Mesendoderm (in vitro differentiated cells): ENCODE measurements at regions not wholly inside any gene's neighbourhood (a gene's known extent, or its start where the extent isn't known, plus 50 kb on each side); places are given as distances from the start of the nearest gene placed in this dataset.

Source experiments
- DNase-seq: peaks from one replicate; pipeline ENCODE4 v3.0.0; 2013
- H2AK5ac ChIP-seq: 2 replicates; pipeline ENCODE4 v1.6.1; 2013; ENCODE audit warnings: low read length, inconsistent platforms
- H2BK120ac ChIP-seq: 2 replicates; pipeline ENCODE4 v1.6.1; 2013; ENCODE audit warnings: low read depth, mild to moderate bottlenecking, low read length, moderate library complexity, mixed read lengths
- H2BK15ac ChIP-seq: replicated peaks from 2 replicates; pipeline ENCODE4 v1.6.1; 2013; ENCODE audit warnings: low read depth, mild to moderate bottlenecking, moderate library complexity
- H2BK5ac ChIP-seq: 2 replicates; pipeline ENCODE4 v1.6.1; 2013; ENCODE audit warnings: low read length, inconsistent platforms
- H3K18ac ChIP-seq: 2 replicates; pipeline ENCODE4 v1.6.1; 2013; ENCODE audit warnings: mild to moderate bottlenecking, low read length, mixed read lengths
- H3K23ac ChIP-seq: one replicate; pipeline ENCODE4 v1.6.1; 2013; ENCODE audit warnings: low read length
- H3K27ac ChIP-seq: 2 replicates; pipeline ENCODE4 v1.5.1; 2013; ENCODE audit warnings: low read depth, mild to moderate bottlenecking, inconsistent platforms, low read length, moderate library complexity
- H3K27me3 ChIP-seq: 2 replicates; pipeline ENCODE4 v1.6.1; 2013; ENCODE audit warnings: low read length, control low read depth, mild to moderate bottlenecking, inconsistent platforms; ENCODE audit not compliant: insufficient read depth, poor library complexity
- H3K36me3 ChIP-seq: 2 replicates; pipeline ENCODE4 v1.6.1; 2013; ENCODE audit warnings: low read length, inconsistent platforms; ENCODE audit not compliant: control insufficient read depth, insufficient read depth
- H3K4ac ChIP-seq: one replicate; pipeline ENCODE4 v1.6.1; 2013; ENCODE audit warnings: low read depth, mild to moderate bottlenecking, low read length, moderate library complexity
- H3K4me1 ChIP-seq: 2 replicates; pipeline ENCODE4 v1.6.1; 2013; ENCODE audit warnings: low read depth, low read length, inconsistent platforms; ENCODE audit not compliant: control insufficient read depth
- H3K4me2 ChIP-seq: 2 replicates; pipeline ENCODE4 v1.6.1; 2013; ENCODE audit warnings: low read length
- H3K4me3 ChIP-seq: 2 replicates; pipeline ENCODE4 v1.5.1; 2013; ENCODE audit warnings: mild to moderate bottlenecking, low read length
- H3K56ac ChIP-seq: one replicate; pipeline ENCODE4 v1.6.1; 2013; ENCODE audit warnings: low read length
- H3K79me1 ChIP-seq: 2 replicates; pipeline ENCODE4 v1.6.1; 2013; ENCODE audit warnings: low read length, inconsistent platforms
- H3K79me2 ChIP-seq: 2 replicates; pipeline ENCODE4 v1.6.1; 2013; ENCODE audit warnings: mild to moderate bottlenecking, low read length; ENCODE audit not compliant: control insufficient read depth, insufficient read depth
- H3K9ac ChIP-seq: 2 replicates; pipeline ENCODE4 v1.6.1; 2013; ENCODE audit warnings: low read length, inconsistent platforms
- H4K5ac ChIP-seq: one replicate; pipeline ENCODE4 v1.6.1; 2013; ENCODE audit warnings: low read length
- H4K8ac ChIP-seq: one replicate; pipeline ENCODE4 v1.6.1; 2013; ENCODE audit warnings: low read depth, mild to moderate bottlenecking, control low read depth, low read length, moderate library complexity
- WGBS: extraction: QIAGEN DNeasy Blood & Tissue Kit; methylation state at CpG from one replicate; pipeline ENCODE4 v1.1.7; 2013; ENCODE audit warnings: low lambda C conversion rate, missing lambda C conversion rate; ENCODE audit not compliant: insufficient coverage; ENCODE audit errors: extremely low coverage; 5-methylcytosine and 5-hydroxymethylcytosine counted together

DNA sequence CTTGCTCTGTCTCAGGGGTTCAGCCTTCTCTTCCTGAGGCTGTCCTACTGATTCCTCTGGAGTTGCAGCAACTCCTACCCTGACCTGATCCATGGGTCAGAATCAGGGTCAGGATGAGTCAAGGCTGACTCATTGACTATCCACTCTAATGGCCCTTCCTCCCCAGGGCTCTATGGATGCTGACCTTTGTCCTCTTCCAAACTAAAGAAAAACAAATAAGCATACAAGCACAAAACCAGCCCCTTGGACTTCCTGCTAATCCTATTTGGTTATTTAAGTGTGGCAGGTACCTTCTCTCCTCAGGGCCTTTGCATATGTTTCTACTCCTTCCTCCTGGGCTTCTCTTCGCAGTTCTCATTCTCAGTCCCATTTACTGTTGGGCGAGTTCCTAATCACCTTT is 204.5 kb upstream of the NAV2 start:
- no peak overlapping the region for H3K18ac ChIP-seq
- no peak overlapping the region for H3K27ac ChIP-seq
- H3K27me3 ChIP-seq = no peaks in the 10 kb centered on the region
- H3K36me3 ChIP-seq = no peaks in the 10 kb centered on the region
- no peak overlapping the region for H3K4ac ChIP-seq
- H3K79me1 ChIP-seq = no peaks in the 10 kb centered on the region
- no peak overlapping the region for H4K5ac ChIP-seq
- H3K9ac ChIP-seq = no peak overlapping the region
- H3K79me2 ChIP-seq = no peaks in the 10 kb centered on the region
- no CpG with 5 or more reads among the region's 2 CpGs for WGBS
- H2BK120ac ChIP-seq = no peak overlapping the region
- H2BK15ac ChIP-seq = no peak overlapping the region
- H3K56ac ChIP-seq = no peak overlapping the region
- no peak overlapping the region for H2AK5ac ChIP-seq
- no peak overlapping the region for H3K4me2 ChIP-seq
- H3K4me3 ChIP-seq = no peak overlapping the region
- no peak overlapping the region for H2BK5ac ChIP-seq
- peak; percentile 35 for DNase-seq
- H3K23ac ChIP-seq = no peak overlapping the region
- H4K8ac ChIP-seq = no peak overlapping the region
- H3K4me1 ChIP-seq = no peaks in the 10 kb centered on the region

DNA sequence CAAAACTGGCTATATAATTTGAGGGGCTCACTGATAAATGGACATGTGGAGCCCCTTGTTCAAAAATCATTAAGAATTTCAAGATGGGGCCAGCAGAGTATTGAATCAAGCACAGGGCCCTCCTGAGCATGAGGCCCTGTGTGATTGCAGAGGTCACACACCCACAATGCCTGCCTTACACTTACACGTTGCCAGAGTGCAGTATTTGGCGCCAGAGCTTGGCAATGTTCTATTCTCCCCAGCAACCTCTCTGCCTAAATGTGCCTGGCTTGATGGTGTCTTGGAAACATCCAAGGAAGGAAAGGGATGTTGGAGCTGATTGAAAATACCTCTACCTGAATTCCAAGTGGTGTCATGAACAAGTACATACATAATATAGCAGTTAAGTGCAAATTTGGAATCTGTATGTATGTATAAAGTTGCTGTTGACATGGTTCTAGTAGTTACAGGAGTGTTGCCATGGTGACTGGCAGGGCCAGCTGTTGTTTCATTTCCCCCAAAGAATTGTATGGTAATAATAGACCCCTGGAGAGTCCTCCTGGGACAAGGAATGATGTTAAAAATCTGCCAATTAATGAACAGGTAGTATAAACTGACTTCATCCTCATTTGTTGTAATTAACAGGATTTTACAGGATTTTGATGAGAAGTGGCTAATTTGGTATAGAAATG is 205.7 kb upstream of the NAV2 start:
- H2BK15ac ChIP-seq = no peak overlapping the region
- H4K5ac ChIP-seq = no peak overlapping the region
- H3K56ac ChIP-seq = no peak overlapping the region
- H3K27ac ChIP-seq = no peak overlapping the region
- no peak overlapping the region for H3K4ac ChIP-seq
- no peak overlapping the region for H3K18ac ChIP-seq
- no peaks in the 10 kb centered on the region for H3K79me1 ChIP-seq
- no peak for DNase-seq
- H4K8ac ChIP-seq = no peak overlapping the region
- H3K4me2 ChIP-seq = no peak overlapping the region
- H2AK5ac ChIP-seq = no peak overlapping the region
- H3K23ac ChIP-seq = no peak overlapping the region
- H2BK120ac ChIP-seq = no peak overlapping the region
- no peaks in the 10 kb centered on the region for H3K4me1 ChIP-seq
- H3K79me2 ChIP-seq = no peaks in the 10 kb centered on the region
- no peak overlapping the region for H3K4me3 ChIP-seq
- H2BK5ac ChIP-seq = no peak overlapping the region
- H3K27me3 ChIP-seq = no peaks in the 10 kb centered on the region
- no CpG with 5 or more reads among the region's 2 CpGs for WGBS
- no peak overlapping the region for H3K9ac ChIP-seq
- H3K36me3 ChIP-seq = no peaks in the 10 kb centered on the region

DNA sequence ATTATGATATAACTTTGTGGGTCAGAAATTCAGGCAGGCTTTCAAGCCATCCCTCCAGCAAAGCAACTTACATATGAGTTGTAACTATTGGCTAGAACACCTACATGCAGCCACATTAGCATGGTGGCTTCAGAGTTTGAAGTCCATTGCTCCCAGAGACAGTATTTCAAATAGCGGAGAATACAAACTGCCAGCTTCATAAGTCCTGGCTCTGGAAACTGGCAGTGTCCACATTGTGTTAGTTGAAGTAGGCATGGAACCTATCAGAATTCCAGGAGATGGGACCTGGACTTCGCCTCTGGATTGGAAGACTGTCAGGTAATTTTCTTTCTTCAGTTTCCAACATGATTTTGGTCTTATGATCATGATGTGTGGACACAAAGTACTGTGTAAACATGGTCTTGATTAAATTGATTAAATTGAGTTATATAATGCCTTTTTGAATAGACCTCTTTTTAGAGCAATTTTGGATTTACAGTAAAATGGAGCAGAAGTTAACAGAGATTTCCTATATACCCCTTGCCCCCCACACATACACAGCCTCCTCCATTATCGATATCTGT is 209.9 kb upstream of the NAV2 start:
- no peaks in the 10 kb centered on the region for H3K36me3 ChIP-seq
- no CpG with 5 or more reads among the region's 3 CpGs for WGBS
- H3K56ac ChIP-seq = no peak overlapping the region
- no peaks in the 10 kb centered on the region for H3K4me1 ChIP-seq
- no peak overlapping the region for H2AK5ac ChIP-seq
- no peak overlapping the region for H3K4me3 ChIP-seq
- H2BK5ac ChIP-seq = no peak overlapping the region
- H3K79me1 ChIP-seq = no peaks in the 10 kb centered on the region
- H3K23ac ChIP-seq = no peak overlapping the region
- no peak overlapping the region for H4K5ac ChIP-seq
- H2BK120ac ChIP-seq = no peak overlapping the region
- no peak overlapping the region for H4K8ac ChIP-seq
- H3K4me2 ChIP-seq = no peak overlapping the region
- no peak for DNase-seq
- H3K9ac ChIP-seq = no peak overlapping the region
- no peaks in the 10 kb centered on the region for H3K27me3 ChIP-seq
- no peak overlapping the region for H3K27ac ChIP-seq
- H3K18ac ChIP-seq = no peak overlapping the region
- no peak overlapping the region for H2BK15ac ChIP-seq
- no peaks in the 10 kb centered on the region for H3K79me2 ChIP-seq
- no peak overlapping the region for H3K4ac ChIP-seq

DNA sequence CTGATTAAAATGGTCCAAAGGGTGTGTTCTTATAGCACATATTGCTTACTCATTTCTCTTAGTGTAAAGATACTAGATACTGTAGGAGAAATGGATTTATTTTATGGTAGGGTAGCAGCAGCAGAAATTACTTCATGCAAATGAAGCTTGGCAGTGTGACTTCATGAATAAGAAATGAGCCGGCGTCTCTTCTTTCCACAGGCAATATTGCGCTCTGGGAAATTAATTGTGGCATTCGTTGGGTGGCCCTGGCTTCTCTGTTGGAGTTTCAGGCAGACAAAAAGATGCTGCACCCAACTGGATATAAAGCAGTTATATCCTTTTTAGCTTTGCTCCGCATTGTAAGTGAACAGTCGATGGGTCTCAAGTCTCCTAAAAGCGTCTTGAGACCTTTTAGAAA is 211.0 kb upstream of the NAV2 start:
- Histone ChIP-seq H3K18ac (no peak overlapping the region), H3K23ac (no peak overlapping the region), H2BK15ac (no peak overlapping the region), H3K4ac (no peak overlapping the region), H3K79me1 (no peaks in the 10 kb centered on the region), H3K4me1 (no peaks in the 10 kb centered on the region), H4K5ac (no peak overlapping the region), H3K9ac (no peak overlapping the region), H2BK5ac (no peak overlapping the region), H3K56ac (no peak overlapping the region), H3K79me2 (no peaks in the 10 kb centered on the region), H3K4me2 (no peak overlapping the region), H3K36me3 (no peaks in the 10 kb centered on the region), H2BK120ac (no peak overlapping the region), H3K27me3 (no peaks in the 10 kb centered on the region), H2AK5ac (no peak overlapping the region), H4K8ac (no peak overlapping the region), H3K4me3 (no peak overlapping the region), H3K27ac (no peak overlapping the region)
- DNase-seq = no peak
- no CpG with 5 or more reads among the region's 7 CpGs for WGBS

DNA sequence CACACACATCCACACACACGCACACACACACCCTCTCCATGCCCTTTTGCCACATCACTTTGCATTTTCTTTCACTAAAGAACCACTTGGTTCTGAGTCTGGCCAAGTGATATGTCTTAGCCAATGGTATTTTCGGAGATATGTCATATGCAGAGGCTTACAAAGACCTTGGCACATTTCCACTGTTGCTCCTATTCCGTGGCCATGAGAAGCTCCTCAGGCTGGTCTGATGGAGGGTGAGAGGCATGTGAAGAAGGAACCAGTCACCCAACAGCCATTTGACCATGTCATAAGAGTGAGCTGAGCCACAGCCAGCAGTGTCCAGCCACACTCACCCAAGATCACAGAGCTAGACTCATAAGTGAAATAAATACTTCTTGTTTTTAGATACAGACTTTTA is 212.6 kb upstream of the NAV2 start:
- H3K4ac ChIP-seq = no peak overlapping the region
- no peak overlapping the region for H2BK15ac ChIP-seq
- no peak overlapping the region for H3K23ac ChIP-seq
- no peaks in the 10 kb centered on the region for H3K36me3 ChIP-seq
- H3K79me2 ChIP-seq = no peaks in the 10 kb centered on the region
- no peak overlapping the region for H4K5ac ChIP-seq
- WGBS = 100% methylated on average over 1 of the region's 3 CpGs
- H3K27ac ChIP-seq = no peak overlapping the region
- H2BK120ac ChIP-seq = no peak overlapping the region
- H2BK5ac ChIP-seq = no peak overlapping the region
- H3K27me3 ChIP-seq = no peaks in the 10 kb centered on the region
- DNase-seq = no peak
- no peak overlapping the region for H3K18ac ChIP-seq
- H3K9ac ChIP-seq = no peak overlapping the region
- H4K8ac ChIP-seq = no peak overlapping the region
- H3K4me2 ChIP-seq = no peak overlapping the region
- no peak overlapping the region for H3K4me3 ChIP-seq
- H2AK5ac ChIP-seq = no peak overlapping the region
- no peaks in the 10 kb centered on the region for H3K4me1 ChIP-seq
- no peak overlapping the region for H3K56ac ChIP-seq
- H3K79me1 ChIP-seq = no peaks in the 10 kb centered on the region
